Neutrophil (primary cell): ENCODE measurements at regions not wholly inside any gene's neighbourhood (a gene's known extent, or its start where the extent isn't known, plus 50 kb on each side); places are given as distances from the start of the nearest gene placed in this dataset.
"Not testable (repeated sequence)": the region's sequence is repeated elsewhere in the genome, so short reads cannot be mapped to it uniquely, and the experiment has no call there.

Source experiments
- H3K27ac ChIP-seq: fragments of 200-600 bp; sonication (generic); 2 replicates; pipeline ENCODE4 v1.5.1; 2016; ENCODE audit warnings: mild to moderate bottlenecking, moderate library complexity
- H3K27me3 ChIP-seq: fragments of 200-600 bp; sonication (generic); 2 replicates; pipeline ENCODE4 v1.6.0; 2016; ENCODE audit warnings: mild to moderate bottlenecking
- H3K36me3 ChIP-seq: fragments of 200-600 bp; sonication (generic); 2 replicates; pipeline ENCODE4 v1.5.1; 2017
- H3K4me1 ChIP-seq, 2 experiments: fragments of 200-600 bp in 1 of 2; sonication (generic) in 1 of 2; 1 replicate in 1 of 2; 2 replicates in 1 of 2; pipeline versions ENCODE4 v1.5.1 to v1.6.1; 2013 to 2016; ENCODE audit warnings: low read depth in 1 of 2, low read length in 1 of 2, mild to moderate bottlenecking in 1 of 2, moderate library complexity in 1 of 2; ENCODE audit not compliant: control insufficient read depth in 1 of 2, insufficient read depth in 1 of 2
- H3K4me3 ChIP-seq, 2 experiments: fragments of 200-600 bp in 1 of 2; sonication (generic) in 1 of 2; 1 replicate in 1 of 2; 2 replicates in 1 of 2; pipeline ENCODE4 v1.5.1; 2013 to 2016; ENCODE audit warnings: low read depth in 1 of 2, low read length in 1 of 2, mild to moderate bottlenecking in 1 of 2, moderate library complexity in 1 of 2
- H3K9me3 ChIP-seq: fragments of 200-600 bp; sonication (generic); 2 replicates; pipeline ENCODE4 v1.5.1; 2016
- CTCF ChIP-seq: fragments of 200-600 bp; sonication (generic); IDR thresholded peaks from 2 replicates; pipeline ENCODE4 v1.5.1; 2016; ENCODE audit warnings: antibody characterized with exemption

- H3K27me3 ChIP-seq = no peaks in the 10 kb centered on the region
- H3K27ac ChIP-seq = no peak overlapping the region
- no peaks in the 10 kb centered on the region for H3K9me3 ChIP-seq
- H3K4me1 ChIP-seq = no peaks in the 10 kb centered on the region
- no peaks in the 10 kb centered on the region for H3K36me3 ChIP-seq
- no peak for TF ChIP-seq CTCF
- H3K4me3 ChIP-seq = no peak overlapping the region
Measured at GRCh38 chrX:45479196-45479834, 278.6 kb upstream of the DIPK2B start.

- Histone ChIP-seq H3K27me3 (no peaks in the 10 kb centered on the region), H3K36me3 (no peaks in the 10 kb centered on the region), H3K27ac (no peak overlapping the region), H3K9me3 (no peaks in the 10 kb centered on the region), H3K4me1 (no peaks in the 10 kb centered on the region), H3K4me3 (no peak overlapping the region)
- TF ChIP-seq CTCF = no peak
Measured at GRCh38 chrX:45472968-45473367, 272.3 kb upstream of the DIPK2B start.

DNA sequence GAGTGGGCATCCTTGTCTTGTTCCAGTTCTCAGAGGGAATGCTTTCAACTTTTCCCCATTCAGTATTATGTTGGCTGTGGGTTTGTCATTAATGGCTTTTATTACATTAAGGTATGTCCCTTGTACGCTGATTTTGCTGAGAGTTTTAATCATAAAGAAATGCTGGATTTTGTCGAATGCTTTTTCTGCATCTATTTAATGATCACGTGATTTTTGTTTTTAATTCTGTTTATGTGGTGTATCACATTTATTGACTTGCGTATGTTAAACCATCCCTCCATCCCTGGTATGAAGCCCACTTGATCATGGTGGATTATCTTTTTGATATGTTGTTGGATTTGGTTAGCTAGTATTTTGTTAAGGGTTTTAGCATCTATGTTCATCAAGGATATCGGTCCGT, 266.9 kb upstream of the DIPK2B start:
- H3K4me3 ChIP-seq, H3K4me1 ChIP-seq, H3K36me3 ChIP-seq, H3K27ac ChIP-seq, H3K27me3 ChIP-seq, H3K9me3 ChIP-seq: not testable (repeated sequence)

DNA sequence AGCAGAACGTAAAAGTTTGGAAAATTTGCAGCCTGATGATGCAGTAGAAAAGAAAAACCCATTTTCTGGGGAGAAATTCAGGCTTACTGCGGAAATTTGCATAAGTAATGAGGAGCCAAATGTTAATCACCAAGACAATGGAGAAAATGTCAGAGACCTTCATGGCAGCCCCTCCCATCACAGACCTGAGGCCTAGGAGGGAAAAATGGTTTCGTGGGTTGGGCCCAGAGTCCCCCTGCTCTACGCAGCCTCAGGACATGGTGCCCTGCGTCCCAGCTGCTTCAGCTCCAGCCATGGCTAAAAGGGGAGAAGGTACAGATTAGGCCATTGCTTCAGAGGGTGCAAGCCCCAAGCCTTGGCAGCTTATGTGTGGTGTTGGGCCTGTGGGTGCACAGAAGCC, 255.1 kb upstream of the DIPK2B start:
- not testable (repeated sequence) for H3K27me3 ChIP-seq, H3K4me1 ChIP-seq, H3K4me3 ChIP-seq, H3K9me3 ChIP-seq, H3K36me3 ChIP-seq, H3K27ac ChIP-seq

DNA sequence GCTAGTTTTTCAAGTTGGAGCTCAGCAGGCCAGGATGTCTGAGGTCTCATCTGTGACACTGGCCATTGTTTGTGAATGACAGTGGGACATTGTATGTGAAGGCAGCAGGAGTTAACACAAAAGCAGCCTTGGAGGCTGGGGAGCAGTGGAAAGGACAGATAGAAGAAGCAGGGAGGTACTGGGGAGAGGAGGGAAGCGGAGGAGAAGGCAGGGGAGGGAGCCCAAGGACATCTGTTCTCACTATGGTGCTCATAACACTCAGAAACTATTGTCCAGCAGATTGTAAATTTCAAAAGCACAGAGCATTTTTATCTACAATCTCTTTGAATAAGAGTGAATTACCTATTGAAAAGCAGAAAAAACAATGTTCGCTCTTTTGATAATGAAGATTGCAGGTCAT, 253.6 kb upstream of the DIPK2B start:
- Histone ChIP-seq H3K27ac (no peak overlapping the region), H3K36me3 (no peaks in the 10 kb centered on the region), H3K9me3 (no peaks in the 10 kb centered on the region), H3K4me1 (no peaks in the 10 kb centered on the region), H3K27me3 (no peaks in the 10 kb centered on the region), H3K4me3 (no peak overlapping the region)
- no peak for TF ChIP-seq CTCF

DNA sequence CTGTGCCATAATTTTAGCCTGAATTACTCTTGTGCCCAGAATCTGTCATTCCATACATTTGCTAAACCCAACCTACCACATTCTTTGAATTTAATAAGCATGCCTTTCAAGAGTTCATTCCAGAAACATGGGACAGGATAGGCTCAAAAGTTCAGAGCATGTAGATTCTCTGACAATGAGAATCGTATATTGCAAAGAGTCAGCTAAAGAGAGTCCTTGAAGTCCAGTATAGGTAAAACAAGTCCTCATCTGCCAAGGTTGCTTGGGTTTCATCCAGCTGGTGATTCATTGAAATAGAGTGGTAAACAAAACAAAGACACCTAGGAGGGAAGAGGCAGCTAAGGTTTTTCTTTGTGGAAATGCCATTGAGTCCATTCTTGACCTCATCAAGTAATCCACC, 249.3 kb upstream of the DIPK2B start:
- Histone ChIP-seq H3K36me3 (no peaks in the 10 kb centered on the region), H3K27ac (no peak overlapping the region), H3K4me3 (no peak overlapping the region), H3K27me3 (no peaks in the 10 kb centered on the region), H3K4me1 (no peaks in the 10 kb centered on the region), H3K9me3 (no peaks in the 10 kb centered on the region)
- TF ChIP-seq CTCF = no peak

DNA sequence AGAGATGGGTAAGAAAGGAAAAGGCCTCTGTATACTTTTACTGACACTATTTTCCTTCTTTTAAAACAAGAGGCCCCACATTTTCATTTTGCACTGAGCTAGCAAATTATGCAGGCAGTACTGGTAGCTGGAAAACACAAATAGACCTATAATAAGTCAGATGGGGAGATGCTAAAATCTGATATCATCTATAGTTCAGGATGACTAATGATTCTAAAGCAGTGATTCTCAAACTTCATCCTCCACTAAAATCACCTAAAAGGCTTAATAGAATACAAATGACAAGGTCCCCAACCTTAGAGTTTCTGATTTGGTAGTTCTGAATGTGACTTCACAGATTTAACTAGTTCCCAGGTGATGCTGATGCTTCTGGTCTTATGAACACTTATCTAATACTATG, 247.3 kb upstream of the DIPK2B start:
- no peaks in the 10 kb centered on the region for H3K27me3 ChIP-seq
- no peak for TF ChIP-seq CTCF
- no peaks in the 10 kb centered on the region for H3K4me1 ChIP-seq
- no peak overlapping the region for H3K4me3 ChIP-seq
- H3K9me3 ChIP-seq = no peaks in the 10 kb centered on the region
- H3K27ac ChIP-seq = no peak overlapping the region
- H3K36me3 ChIP-seq = no peaks in the 10 kb centered on the region
